OCI-M1 (cell line): ENCODE measurements at regions not wholly inside any gene's neighbourhood (a gene's known extent, or its start where the extent isn't known, plus 50 kb on each side); places are given as distances from the start of the nearest gene placed in this dataset.

Experiments
- DNase-seq: peaks from one replicate; lab custom pipeline; 2025; lab: John Stamatoyannopoulos, UW

- DNase-seq: no peak
Observed at GRCh38 chr11:122399375-122399774, 256.1 kb upstream of the UBASH3B start.

- DNase-seq: no peak
Observed at GRCh38 chr11:122398851-122399250, 256.7 kb upstream of the UBASH3B start.

GRCh38 chr11:122398167-122398566 is 257.4 kb upstream of the UBASH3B start:
- DNase-seq: no peak

GRCh38 chr11:122395282-122395681 is 260.2 kb upstream of the UBASH3B start:
- DNase-seq: no peak

GRCh38 chr11:122394313-122394712 is 261.2 kb upstream of the UBASH3B start:
- no peak for DNase-seq

- peak; percentile 23 for DNase-seq
Observed at GRCh38 chr11:122393209-122393860, 262.2 kb upstream of the UBASH3B start.

- DNase-seq: no peak
Observed at GRCh38 chr11:122392508-122392907, 263.0 kb upstream of the UBASH3B start.

GRCh38 chr11:122391049-122391448 is 264.5 kb upstream of the UBASH3B start:
- no peak for DNase-seq

GRCh38 chr11:122383186-122383585 is 267.2 kb upstream of the BLID start:
- DNase-seq: no peak

GRCh38 chr11:122375687-122376399 is 259.8 kb upstream of the BLID start:
- no peak for DNase-seq

GRCh38 chr11:122368796-122369195 is 252.8 kb upstream of the BLID start:
- DNase-seq: no peak

- DNase-seq: no peak
Observed at GRCh38 chr11:122367809-122368231, 251.8 kb upstream of the BLID start.

- DNase-seq: no peak
Observed at GRCh38 chr11:122365610-122366360, 249.8 kb upstream of the BLID start.

- no peak for DNase-seq
Observed at GRCh38 chr11:122363296-122363695, 247.3 kb upstream of the BLID start.

GRCh38 chr11:122362381-122362780 is 246.4 kb upstream of the BLID start:
- DNase-seq: no peak

- no peak for DNase-seq
Observed at GRCh38 chr11:122360875-122361274, 244.9 kb upstream of the BLID start.

GRCh38 chr11:122359081-122359571 is 243.1 kb upstream of the BLID start:
- DNase-seq: no peak

GRCh38 chr11:122358292-122358691 is 242.3 kb upstream of the BLID start:
- no peak for DNase-seq

- DNase-seq: no peak
Observed at GRCh38 chr11:122355968-122356367, 240.0 kb upstream of the BLID start.

GRCh38 chr11:122354025-122354697 is 238.1 kb upstream of the BLID start:
- DNase-seq: no peak

GRCh38 chr11:122353561-122353960 is 237.5 kb upstream of the BLID start:
- DNase-seq: no peak
